PC-9 (cell line): ENCODE measurements at regions not wholly inside any gene's neighbourhood (a gene's known extent, or its start where the extent isn't known, plus 50 kb on each side); places are given as distances from the start of the nearest gene placed in this dataset.

Experiments
- EZH2 ChIP-seq: fragments of 200-600 bp; sonication (generic); IDR thresholded peaks from 2 replicates; pipeline ENCODE4 v1.8.0; 2017; ENCODE audit warnings: antibody characterized with exemption, low read depth
- TF ChIP-seq, protein P1 (sequence below): fragments of 200-600 bp; sonication (generic); conservative IDR thresholded peaks from 2 replicates; pipeline ENCODE4 v1.6.1; 2017; ENCODE audit warnings: mixed run types, antibody characterized with exemption, mild to moderate bottlenecking, moderate library complexity

DNA sequence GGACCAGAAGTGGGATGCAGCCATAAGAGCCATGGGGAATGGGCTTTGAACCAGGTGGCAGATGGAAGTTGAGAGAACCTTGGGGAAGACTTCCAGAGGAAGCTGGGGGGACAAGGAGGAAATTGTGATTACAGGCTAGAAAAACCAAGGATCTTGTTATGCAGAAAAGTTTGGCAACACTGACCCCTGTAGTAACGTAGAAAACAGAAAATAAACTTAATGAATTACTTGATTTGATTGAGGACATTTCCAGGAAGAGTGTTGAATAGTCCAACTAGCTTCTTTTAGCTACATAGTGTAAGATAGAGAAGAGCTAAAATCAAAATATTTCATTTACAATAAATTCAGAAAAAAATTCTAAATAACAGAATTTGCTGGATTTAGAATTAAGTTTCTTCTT is 91.9 kb upstream of the GPC1 start:
- TF ChIP-seq, protein P1, sequence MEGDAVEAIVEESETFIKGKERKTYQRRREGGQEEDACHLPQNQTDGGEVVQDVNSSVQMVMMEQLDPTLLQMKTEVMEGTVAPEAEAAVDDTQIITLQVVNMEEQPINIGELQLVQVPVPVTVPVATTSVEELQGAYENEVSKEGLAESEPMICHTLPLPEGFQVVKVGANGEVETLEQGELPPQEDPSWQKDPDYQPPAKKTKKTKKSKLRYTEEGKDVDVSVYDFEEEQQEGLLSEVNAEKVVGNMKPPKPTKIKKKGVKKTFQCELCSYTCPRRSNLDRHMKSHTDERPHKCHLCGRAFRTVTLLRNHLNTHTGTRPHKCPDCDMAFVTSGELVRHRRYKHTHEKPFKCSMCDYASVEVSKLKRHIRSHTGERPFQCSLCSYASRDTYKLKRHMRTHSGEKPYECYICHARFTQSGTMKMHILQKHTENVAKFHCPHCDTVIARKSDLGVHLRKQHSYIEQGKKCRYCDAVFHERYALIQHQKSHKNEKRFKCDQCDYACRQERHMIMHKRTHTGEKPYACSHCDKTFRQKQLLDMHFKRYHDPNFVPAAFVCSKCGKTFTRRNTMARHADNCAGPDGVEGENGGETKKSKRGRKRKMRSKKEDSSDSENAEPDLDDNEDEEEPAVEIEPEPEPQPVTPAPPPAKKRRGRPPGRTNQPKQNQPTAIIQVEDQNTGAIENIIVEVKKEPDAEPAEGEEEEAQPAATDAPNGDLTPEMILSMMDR, result no peak
- TF ChIP-seq EZH2, result no peak
